GM19099 (cell line): ENCODE measurements at regions not wholly inside any gene's neighbourhood (a gene's known extent, or its start where the extent isn't known, plus 50 kb on each side); places are given as distances from the start of the nearest gene placed in this dataset.

Experiments
- POLR2A ChIP-seq: IDR thresholded peaks from 3 replicates; pipeline ENCODE4 v1.6.1; 2011; ENCODE audit warnings: low read depth; ENCODE audit not compliant: insufficient read length; ENCODE audit errors: extremely low read depth

- TF ChIP-seq POLR2A, result no peak
Measured at GRCh38 chr5:7955476-7955875, 86.5 kb downstream of the MTRR start.

GRCh38 chr5:7957329-7957728 is 88.4 kb downstream of the MTRR start:
- no peak for TF ChIP-seq POLR2A

GRCh38 chr5:7960142-7960541 is 91.2 kb downstream of the MTRR start:
- no peak for TF ChIP-seq POLR2A

- TF ChIP-seq POLR2A, result no peak
Measured at GRCh38 chr5:7961540-7961939, 92.6 kb downstream of the MTRR start.

GRCh38 chr5:7970816-7971215 is 101.9 kb downstream of the MTRR start:
- TF ChIP-seq POLR2A, result no peak

- TF ChIP-seq POLR2A, result no peak
Measured at GRCh38 chr5:7976411-7977190, 107.7 kb downstream of the MTRR start.

GRCh38 chr5:7978114-7978513 is 109.2 kb downstream of the MTRR start:
- TF ChIP-seq POLR2A, result no peak

- TF ChIP-seq POLR2A, result no peak
Measured at GRCh38 chr5:7978991-7979390, 110.0 kb downstream of the MTRR start.

- TF ChIP-seq POLR2A, result no peak
Measured at GRCh38 chr5:7980881-7981280, 111.9 kb downstream of the MTRR start.

GRCh38 chr5:7983433-7983832 is 114.5 kb downstream of the MTRR start:
- no peak for TF ChIP-seq POLR2A

GRCh38 chr5:7991125-7991821 is 122.3 kb downstream of the MTRR start:
- no peak for TF ChIP-seq POLR2A

- no peak for TF ChIP-seq POLR2A
Measured at GRCh38 chr5:7995688-7996294, 126.8 kb downstream of the MTRR start.

- no peak for TF ChIP-seq POLR2A
Measured at GRCh38 chr5:8005416-8005815, 136.5 kb downstream of the MTRR start.

- no peak for TF ChIP-seq POLR2A
Measured at GRCh38 chr5:8012131-8012977, 143.4 kb downstream of the MTRR start.
